Activated CD4-positive, alpha-beta T cell treated with anti-CD3 and anti-CD28 coated beads for 4 hours (primary cell): ENCODE measurements at regions not wholly inside any gene's neighbourhood (a gene's known extent, or its start where the extent isn't known, plus 50 kb on each side); places are given as distances from the start of the nearest gene placed in this dataset.

ENCODE experiments used
- DNase-seq, 2 donors: peaks; one replicate each; pipeline ENCODE4 v3.0.0-alpha.2; 2020

DNA sequence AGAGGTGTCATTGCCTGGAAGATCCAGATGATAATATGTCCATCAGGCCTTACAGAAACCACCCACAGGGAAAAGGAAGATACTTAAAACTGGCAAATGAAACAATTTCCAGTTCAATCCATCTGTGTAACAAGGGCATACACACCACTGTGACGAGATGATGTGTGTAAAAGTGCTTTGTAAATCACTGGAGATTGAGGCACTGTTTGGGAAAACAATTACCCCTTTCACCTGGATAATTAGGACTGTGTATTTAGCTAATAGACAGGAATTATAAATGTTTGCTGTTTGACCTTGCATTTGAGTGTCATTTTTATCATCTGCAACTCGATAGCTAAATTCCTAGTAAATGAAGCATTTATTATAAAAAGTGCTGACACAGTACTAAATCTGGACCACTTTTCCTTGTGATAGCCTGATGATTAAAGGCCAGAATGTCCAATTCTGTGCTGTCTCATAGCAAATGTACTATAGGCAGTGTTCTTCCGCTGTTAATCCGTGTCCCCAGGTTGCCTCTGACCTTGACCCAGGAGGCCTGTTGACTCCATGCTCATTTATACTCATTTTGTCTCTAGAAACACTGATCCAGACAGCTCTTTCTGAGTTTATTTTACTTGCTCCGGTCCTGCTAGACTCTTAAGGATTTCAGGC, 105.8 kb downstream of the LACC1 start:
- no peak for DNase-seq

DNA sequence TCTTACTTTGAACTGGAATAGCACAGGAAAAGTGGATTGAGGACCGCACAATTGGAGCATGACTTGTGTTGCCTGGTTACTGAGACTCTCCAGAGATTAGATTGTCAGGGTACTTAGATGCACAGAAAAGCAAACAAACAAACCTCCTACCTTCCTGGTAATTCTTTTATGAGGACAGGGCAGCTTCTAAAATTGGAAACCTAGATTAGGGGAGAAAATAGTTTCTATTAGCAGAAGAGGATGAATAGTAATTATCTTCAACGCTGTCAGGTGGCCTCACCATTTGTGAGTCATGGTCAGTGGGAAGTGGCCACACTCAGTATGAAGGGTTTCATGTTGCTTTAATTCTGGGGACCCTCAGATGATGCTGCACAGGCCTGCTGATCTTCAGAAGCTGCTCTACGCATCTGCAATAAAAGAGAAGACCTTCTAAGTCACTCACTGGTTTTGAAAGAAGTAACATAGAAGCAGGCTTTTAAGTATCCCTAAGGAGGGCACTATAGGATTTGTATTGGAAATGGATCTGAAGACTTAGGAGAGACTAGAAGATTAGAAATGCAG, 106.8 kb downstream of the LACC1 start:
- no peak for DNase-seq

DNA sequence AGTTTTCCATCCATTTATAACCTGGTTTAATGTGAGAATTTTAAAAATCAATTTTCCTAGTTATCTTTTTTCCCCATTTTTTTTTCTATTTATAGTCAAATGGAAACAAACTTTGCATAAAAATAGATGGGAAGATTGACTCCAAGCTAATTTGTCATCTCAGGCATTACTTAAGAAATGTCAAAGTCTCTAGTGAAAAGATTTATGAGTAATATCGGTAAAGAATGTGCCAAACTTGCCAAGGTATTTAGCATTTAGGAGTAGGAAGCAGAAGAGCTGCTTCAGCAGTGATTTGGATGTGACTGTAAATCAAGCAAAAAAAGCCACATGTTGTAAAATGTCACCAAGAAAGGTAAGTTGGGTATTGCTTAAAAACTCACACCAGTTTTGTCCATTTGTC, 108.6 kb downstream of the LACC1 start:
- no peak for DNase-seq

DNA sequence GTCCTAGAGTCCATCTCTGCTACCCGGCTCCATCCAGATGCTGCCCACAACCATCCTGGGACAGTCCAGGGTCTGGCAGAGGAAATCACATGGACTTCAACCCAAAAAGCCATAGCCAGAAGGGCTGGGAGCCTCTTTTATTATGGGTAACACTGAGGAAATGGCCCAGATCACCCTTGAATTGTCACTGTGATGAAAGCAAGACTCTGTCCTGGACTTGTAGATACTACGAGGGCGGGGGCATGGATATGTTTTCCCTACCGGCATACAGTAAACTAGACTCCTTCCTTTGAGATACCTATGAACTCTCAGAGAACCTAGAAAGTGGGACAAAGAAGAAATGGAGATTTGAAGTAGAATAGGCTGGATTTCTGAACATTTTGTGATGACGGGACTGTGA, 110.3 kb downstream of the LACC1 start:
- DNase-seq, result no peak

DNA sequence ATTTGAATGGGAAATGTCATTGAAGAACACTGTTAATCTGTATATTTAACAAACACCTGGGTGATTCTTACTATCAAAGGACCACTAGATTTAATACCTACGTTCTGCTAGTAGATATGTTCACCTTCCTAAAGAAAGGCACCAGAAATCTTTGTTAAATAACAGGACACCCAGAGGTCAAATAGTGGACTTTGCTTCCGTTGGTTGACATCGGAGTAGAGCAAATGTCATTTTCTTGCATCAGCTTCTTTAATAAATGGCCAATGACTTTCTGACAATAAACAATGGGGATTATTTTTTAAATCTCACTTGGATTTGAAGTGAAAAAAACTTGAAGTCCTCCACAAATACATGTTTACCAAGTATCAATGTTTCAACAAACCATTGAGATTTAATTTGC, 111.1 kb downstream of the LACC1 start:
- DNase-seq, result no peak

DNA sequence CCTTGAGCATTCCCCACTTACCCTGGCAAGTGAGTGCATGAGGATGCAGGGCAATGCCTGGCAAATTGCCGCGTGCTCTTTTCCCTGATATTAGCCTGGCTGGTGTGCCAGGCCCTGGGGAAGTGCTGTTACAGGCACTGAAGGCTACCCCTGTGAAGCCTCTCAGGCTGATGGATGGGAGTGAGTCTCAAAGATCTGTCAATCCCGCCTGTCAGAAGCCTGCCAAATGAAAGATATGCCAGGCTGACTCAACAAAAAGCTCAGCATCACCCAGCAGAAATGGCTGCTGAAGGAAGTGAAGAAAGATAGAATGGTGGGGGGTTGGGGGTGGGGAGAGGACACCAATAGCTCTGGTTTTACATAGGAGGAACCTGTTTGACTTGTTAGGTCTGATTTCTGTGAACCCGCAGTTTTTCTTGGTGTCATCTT, 112.1 kb downstream of the LACC1 start:
- no peak for DNase-seq

DNA sequence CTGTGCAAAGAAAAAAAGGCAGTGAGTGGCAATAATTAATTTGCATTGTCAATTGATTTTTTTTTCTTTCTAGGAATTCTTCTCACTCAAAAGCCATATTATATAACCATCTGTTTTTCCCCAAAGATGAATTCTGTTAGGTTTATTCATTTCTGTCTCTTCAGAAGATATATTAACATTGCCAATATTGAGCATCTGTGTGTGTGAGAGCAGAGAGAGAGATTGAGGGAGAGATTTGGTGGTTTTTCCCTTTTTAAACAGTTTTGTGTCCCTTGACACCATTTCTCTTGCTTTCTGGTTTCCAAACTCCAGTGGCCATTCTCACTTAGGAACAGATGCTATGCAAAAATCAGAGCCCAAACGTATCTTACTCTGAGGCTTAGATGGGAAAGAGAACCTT, 112.5 kb downstream of the LACC1 start:
- no peak for DNase-seq

DNA sequence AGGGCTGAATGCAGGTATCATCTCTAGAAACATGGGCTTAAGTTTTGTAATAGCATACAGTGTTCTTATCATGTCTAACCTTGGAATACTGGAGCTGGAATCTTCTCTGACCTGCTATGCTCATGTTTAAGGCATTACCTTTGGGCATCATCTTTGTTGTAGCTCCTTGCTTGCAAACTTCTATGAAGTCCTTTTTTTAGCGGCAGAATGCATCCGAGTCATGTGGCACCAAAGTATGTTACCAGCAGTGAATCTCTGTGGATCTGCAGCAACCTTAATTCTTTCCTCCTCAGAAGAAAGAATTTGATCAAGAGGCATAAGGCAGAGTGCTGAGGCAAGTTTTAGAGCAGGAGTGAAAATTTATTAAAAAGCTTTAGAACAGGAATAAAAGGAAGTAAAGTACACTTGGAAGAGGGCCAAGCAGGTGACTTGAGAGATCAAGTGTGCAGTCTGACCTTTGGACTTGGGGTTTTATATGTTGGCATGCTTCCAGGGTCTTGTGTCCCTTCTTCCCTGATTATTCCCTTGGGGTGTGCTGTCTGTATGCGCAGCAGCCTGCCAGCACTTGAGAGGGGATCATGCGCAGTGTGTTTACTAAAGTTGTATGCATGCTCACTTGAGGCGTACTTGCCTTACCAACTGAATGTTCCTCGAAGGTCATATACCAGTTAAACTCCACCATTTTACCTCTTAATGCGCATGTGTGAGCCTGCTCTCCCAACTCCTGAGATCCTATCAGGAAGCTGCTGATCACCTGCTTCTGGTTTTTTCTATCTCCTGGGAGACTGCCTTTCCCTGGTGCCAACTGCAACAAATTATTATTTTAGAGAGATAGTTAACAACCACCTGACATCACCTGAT, 115.5 kb downstream of the LACC1 start:
- DNase-seq, result no peak

DNA sequence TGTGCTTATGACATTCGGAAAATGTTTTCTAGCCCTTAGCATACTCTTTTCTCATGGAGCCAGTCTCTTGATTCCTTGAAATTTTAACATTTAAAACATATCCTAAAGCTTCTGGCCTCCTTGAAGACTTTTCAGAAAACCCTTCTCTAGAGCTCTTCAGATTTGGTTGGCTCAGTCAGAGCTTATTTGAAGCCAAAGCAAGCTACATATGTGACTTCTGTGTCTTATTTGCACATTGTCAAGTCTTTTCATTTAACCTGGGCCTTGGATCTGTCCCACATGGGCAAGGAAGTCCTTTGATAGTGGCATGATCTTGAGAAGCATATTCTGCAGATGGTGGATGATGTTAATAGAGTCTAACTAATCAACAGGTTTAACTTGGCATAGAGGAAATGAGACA, 116.5 kb downstream of the LACC1 start:
- no peak for DNase-seq

DNA sequence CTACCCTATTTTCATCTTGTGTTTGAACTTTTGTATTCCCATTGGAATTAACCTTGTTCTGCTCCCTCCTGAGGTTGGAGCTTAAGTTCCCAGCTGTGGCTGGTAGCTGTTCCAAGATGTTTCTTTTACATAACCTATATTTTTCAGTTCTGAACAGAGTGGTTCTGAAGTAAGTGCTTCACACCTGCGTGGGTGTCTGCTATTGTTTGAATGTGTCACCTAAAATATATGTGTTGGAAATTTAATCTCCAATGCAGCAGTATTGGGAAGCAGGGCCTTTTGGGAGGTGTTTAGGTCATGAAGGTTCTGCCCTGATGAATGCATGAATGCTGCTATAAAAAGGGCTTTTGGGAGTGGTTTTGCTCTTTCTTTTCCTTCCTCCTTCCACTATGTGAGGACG, 123.8 kb downstream of the LACC1 start:
- no peak for DNase-seq

DNA sequence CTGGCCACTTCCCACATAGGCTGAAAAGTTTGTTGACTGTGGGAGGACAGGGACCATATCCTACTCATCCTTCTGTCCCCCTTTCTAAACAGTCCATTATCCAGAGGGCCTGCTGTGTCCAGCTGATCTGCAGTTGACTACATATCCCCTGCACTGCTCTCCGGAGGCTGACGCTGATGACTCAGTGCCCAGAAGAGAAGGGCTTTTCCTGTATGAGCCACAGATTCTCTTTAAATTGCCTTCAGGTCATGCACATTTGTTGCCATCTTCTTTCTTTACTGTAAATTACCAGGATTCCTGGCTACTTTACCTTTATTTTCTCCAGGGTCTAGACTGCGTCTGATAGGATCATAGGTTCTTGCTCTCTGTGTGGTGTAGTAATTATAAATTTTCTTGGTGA, 125.2 kb downstream of the LACC1 start:
- DNase-seq, result no peak

DNA sequence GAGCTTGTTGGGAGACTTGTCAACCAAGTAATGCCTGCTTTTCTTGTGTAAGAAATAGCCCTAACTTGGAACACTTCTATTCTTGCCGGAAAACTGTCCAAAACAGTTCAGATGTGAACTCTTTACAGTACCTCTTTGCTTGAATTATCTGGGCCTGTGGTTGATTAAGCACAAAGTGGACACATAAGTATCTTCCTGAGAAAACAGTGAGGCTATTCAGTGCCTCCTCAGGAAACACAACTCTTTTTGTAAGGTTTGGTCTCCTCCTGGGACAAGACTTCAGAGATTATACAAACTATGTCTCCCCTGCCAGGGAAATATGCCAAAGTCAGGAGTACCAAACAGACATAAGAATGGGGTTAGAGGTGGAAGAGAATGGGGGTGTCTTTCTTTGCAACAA, 127.7 kb downstream of the LACC1 start:
- no peak for DNase-seq

DNA sequence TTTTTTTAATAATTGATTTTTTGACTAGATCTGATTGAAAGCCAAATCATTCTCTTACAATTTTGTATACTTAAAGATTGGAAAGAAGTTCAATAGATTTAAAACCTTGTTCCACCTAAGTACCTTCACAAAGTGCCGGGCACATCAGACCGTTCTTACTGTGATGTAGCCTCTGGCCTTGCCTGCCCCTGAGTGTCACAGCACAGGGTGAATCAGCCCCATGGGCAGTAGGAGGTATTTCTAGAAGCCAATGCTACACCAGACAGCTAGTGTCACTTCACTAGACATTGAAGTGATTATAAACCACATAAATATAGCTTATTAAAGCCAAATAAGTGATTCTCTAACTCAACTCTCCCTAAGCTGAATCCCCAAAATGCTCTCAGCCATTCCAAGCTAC, 131.3 kb downstream of the LACC1 start:
- no peak for DNase-seq

DNA sequence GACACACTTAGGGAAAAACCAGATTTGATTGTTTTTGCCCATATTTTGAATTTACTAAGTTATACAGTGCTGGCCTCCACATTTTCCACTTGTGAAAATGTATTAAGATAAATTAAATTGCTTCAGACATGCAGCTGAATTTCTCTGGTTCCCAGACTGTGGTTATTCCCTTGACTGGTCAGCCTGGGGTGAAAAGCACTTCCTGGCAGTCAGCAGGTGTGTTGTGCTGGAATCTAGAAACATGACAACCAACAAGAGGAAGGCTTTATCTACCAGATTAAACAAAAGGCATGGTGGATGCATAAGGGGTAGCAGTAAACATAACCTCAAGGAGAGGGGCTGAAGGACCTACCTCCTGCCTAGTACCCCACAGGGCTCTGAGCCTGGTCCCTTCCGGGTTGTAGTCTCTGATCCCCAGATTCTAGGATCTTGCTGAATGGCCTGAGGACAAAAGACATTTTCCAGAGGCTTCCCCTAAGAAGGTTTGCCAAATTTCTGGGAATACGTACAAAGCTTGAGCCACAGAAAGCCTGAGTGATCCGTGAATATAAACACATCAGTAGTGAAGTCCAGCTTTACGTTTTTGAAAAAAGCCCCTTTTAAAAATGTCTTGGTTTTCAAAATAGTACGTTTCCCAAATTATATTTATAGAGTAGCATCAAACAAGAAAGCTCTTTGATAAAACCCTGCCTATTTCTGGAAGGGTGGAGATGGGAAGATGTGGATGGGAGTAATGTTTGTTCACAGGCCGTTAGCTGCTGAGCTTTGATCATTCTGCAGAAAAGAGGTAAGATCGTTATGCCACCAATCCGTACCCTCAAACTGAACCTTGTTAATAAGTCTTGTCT, 133.4 kb downstream of the LACC1 start:
- DNase-seq, result no peak

DNA sequence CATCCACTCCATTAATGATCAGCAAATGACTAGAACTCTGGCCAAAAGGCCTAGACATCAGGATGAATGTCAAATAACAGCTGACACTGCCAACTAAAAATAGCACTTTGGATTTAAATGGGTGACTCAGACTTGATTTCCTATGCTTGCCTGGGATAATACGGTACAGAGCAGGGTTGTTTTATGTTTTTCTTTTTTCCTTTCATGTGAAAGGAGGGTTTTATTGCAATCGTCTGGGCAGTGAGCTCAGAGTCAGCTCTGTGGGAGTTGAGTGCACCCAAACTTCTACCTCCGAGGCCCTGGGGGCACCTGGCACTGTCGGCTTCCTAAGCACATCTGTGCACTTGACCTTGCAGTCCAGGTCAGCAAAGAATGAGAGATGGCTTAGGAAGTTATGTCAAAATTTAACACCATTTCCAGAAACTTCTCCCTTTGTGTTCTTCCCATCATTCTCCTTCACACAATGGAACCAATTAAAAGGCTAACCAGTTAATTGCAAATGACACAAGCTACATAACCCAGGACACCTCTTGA, 134.1 kb downstream of the LACC1 start:
- DNase-seq, result no peak

DNA sequence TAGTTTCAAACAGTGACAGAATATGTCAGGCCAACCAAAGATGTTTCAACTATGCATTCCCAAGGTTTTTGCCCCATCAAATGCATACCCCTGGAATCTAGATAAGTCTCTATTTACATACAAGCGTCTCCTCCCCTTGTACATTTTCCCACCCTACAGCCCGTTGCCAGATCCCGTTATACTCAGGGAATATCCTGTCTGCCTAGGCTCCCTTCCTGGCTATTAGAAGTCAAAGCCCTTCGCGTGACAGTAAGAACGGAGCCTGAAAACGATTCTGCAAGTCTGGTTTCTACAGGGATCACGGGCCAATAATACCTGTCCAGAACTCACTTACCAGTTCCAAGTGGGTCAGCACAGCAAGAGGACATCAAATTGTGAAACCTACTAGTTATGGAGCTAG, 134.8 kb downstream of the LACC1 start:
- no peak for DNase-seq

DNA sequence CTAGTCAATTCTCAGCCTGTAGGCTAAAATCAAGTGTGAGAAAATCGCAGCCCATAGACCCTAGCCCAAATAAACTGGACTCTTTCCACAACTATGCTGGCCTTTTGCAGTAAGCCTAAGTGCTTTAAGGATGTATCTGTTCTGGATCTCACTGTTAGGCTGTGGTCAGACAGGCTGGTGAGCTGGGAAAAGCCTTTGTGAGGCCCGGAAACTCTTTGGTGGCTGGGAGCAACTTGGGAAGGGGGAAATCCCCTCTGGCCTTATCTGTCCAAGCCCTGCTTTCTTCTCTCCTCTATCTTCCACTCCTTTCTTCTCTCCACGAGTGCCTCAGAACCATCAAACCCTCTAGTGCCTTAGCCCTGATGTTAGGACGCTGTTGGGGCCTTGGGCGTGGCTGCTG, 135.4 kb downstream of the LACC1 start:
- no peak for DNase-seq

DNA sequence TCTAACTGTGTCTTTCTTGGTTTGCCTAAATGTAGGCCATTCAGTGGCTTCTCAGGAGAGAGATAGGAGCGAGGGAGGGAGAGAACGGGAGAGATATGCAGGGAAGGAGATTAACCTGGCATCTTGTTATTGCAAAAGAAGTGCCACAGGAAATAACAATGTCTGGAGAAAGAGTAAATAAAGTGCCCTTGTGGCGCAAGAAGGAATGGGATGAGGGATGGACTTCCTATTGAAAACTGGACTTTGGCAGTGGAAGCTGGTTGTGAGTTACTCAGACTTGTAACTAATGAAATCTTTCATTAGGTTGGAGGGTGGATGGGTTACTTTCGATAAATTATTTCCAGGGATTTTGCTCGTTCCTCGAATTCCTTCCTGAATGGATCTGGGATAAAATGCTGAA, 136.1 kb downstream of the LACC1 start:
- DNase-seq, result no peak

DNA sequence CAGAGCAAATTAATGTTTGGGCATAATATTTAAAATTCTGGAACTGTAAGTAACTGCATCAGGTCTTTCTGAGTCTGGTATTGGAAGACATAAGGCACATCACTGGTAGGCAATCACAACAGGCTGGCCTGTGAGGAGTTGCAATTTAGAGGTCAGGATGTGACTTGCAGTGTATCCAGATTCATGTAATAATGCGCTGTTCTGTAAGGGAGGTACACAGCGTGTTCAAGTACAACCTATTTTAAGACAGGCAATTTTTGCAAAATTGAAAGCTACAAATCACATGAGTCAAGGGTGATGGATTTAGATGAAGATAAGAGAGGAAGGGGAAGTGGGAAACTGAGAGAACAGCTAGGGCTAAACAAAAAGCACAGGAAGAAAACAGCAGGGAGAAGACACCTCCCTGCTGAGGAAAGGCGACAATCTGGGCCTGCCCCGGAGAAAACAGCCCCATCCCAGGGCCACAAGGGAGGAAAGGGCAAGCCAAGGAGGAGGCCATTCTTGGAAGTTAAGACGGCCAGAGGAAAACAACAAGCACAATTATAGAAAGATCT, 138.1 kb downstream of the LACC1 start:
- no peak for DNase-seq

DNA sequence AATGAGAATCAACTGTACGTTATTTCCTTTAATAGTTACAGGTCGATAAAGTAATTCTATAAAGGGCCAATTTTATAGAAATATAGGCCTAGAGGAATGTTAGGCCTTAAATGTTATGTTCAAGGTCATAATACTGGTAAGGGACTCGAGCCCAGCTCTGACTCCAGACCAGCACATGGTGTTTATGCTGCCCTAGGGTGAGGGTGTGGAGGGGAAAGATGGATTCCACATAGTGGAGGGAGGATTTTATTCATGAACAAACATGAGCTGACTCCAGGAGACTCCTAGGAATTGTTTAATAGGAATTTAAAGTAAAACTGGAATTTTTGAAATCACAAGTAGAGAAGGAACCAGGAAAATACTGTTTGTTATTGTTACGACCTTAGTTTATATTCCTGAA, 139.9 kb downstream of the LACC1 start:
- no peak for DNase-seq

DNA sequence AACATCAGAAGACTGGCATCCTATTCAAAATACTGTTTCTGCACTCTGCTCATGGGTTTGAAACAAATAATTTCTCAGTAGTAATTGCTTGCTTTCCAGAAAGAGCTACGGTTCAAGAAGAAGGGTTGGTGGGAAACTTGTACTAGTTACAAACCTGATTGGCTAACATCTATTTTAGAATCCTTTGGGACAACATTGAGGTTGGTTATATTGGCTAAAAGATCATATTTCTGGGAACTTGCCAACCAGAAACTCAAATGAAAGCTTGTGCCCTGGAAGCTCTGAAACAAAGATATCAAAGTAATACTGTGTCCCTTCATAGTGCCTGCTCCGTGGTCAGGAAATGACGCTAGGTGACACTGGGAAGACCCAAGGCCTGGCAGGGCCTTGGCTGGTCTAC, 141.7 kb downstream of the LACC1 start:
- no peak for DNase-seq

DNA sequence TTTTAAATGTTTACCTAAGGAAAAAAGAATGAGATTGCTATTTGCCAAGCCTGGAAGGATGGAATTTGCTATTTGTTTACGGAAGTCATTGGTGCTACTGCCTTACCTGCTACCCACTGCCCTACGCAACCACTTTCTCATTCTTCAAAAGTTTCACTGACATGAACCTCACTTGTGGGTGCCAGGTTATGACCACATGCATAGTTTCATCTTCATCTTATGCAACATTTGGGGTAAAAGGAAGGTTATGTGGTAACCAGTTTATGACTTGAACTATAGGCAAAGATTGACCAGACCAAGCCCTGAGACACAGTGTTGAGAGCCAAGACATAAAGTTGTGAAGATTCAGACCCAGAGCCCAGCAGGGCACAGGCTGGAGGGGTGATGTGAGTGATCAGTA, 142.5 kb downstream of the LACC1 start:
- DNase-seq, result no peak
